HG02884 (cell line): ENCODE measurements at regions not wholly inside any gene's neighbourhood (a gene's known extent, or its start where the extent isn't known, plus 50 kb on each side); places are given as distances from the start of the nearest gene placed in this dataset.
A peak's percentile ranks its signal among the peaks of the same experiment; 100 is the strongest.

ENCODE experiments used
- ATAC-seq: cut with Tn5 transposase; IDR thresholded peaks from one replicate; pipeline ENCODE4 v1.9.1; 2021; ENCODE audit warnings: mild to moderate bottlenecking, moderate library complexity; ENCODE audit not compliant: unreplicated experiment

DNA sequence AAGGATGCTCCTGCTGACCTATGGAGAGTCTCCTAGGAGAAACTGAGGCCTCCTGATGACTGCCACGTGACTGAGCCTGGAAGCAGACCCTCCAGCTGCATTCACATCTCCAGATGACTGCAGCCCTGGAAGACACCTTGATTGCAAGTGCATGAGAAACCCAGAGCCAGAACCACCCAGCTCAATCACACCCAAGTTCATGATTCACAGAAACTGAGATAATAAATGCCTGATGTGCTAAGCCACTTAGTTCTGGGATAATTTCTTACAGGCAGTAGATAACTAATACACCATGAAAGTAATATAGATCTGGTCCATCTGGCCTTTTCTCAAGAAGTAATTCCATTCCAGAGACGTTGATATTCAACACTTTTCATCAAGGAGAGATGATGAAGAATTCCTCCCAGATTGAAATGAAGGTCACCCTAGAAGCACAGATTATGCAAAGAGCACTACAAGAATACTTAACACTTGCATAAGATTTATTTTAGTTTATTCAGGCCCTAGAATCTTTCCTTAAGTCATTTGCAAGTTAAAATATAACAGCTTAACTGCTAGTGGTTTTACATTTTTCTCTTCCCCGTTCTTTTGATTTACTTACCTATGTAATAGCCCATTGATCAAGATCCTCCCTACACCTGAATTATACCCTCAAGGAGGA is 208.2 kb upstream of the INHBA start:
- ATAC-seq: no peak

DNA sequence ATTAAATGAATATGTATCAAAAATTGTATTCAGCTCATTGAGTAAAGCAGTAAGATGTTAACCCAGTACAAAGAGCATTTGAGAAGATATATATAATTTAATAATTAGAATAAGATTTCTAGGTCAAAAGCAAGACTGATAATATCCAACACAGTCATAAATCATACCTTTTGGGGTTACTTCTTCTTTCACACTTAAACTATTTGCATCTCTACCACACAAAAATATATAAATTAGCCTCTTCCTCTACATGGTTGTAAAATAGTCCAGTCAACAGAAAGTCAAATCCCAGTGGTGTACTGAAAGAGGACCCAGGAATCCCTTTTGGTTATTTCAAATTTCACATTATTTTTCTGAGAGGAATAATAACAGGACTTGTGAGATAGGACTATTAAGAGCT is 204.6 kb upstream of the INHBA start:
- no peak for ATAC-seq

DNA sequence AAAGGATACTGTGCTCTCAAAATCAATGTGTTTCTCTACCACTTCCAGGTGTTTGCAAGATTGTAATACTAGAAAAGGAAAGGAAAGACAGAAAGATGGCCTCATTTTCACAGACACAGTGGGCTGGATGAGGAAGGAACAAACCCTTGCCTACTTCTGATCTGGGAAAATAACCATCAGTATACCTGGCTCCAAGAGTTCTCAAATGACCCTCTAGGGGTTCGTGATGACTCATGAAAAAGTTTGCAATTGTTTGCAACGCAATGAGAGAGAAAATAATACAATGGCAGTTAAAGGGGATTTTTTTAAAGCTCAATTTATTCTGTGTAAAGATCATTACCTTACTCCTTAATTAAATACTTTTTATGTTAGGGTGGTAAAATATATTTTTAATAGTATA is 197.6 kb upstream of the INHBA start:
- ATAC-seq: no peak

DNA sequence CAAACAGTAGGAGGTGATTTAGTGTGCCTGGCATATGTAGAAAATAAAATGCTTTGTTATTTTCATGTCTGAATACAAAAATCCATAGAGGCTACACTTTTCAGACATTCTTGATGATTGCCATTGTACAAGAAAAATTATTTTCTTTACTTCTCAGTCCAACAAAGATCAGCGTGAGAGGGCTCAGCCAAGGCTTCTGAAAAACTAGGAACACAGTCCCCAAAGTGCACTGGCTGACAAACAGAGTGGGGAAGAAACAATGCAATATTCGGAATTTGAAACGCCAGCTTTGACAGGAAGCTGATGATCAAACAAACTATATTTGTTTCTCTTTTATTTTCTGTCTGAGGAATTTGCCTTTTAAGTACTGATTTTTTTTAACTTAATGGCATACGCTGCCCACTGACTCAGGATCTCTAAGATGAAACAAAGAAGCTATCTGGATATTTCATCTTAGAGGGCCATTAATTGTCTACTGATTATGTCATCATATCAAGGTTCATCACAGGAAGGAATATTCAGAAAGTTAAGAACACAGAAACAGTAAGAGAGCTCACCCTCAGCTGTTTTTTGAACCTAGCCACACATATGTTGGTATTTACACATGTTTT is 197.0 kb upstream of the INHBA start:
- ATAC-seq: no peak

GRCh38 chr7:41893656-41894055 is 190.8 kb upstream of the INHBA start:
- ATAC-seq: no peak

- no peak for ATAC-seq
These were observed 189.6 kb upstream of the INHBA start for GRCh38 chr7:41892356-41893100.

GRCh38 chr7:41891950-41892349 is 189.1 kb upstream of the INHBA start:
- ATAC-seq: no peak

DNA sequence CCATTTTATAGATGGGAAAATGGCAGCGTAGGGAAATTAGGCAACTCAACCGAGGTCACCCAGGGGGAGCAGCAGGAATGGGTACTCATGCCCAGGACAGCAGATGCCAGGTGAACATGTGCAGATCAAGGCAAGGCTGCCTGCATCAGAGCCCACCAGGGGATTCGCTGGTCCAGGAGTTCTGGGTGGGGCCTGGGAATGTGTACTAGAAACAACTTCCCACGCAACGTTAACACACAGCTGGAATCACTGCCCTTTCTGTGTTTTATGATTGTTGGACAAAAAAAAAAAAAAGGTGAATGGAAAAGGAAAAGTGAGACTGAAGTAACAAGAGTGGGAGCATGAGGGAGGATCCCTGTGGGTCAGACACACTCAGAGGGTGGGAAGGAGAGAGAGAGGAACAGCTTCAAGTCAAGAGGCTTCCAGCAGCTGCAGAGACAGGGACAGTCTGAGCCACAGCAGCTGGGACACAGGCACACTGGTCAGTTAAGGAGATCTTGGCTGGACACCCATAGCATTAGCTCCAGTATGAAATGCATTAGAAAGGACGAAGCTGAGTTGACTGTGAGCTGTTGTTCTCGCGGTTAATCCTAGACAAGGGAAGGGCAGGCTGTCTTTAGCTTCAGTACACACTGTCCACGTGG is 187.9 kb upstream of the INHBA start:
- ATAC-seq: no peak

GRCh38 chr7:41889472-41889871 is 186.6 kb upstream of the INHBA start:
- ATAC-seq: peak; percentile 4

DNA sequence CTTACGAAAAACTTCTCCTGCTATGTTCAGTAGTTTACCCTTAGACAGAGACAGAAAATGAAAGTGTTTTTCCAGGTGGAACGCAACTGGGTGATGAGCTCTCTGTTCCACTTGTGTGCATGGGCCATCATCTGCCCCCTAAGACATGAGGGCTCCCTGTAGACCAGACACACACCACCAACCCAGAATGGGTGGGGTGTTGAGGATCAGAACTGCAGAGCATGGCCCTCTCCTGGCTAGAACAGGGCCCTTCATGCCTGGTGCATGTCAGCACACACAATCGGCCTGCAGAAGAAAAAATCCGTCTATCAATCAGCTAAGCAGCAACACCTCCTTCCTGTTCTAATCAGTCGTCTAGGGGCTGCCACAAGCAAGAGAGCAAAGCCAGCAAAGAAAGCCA is 186.2 kb upstream of the INHBA start:
- peak; percentile 57 for ATAC-seq

DNA sequence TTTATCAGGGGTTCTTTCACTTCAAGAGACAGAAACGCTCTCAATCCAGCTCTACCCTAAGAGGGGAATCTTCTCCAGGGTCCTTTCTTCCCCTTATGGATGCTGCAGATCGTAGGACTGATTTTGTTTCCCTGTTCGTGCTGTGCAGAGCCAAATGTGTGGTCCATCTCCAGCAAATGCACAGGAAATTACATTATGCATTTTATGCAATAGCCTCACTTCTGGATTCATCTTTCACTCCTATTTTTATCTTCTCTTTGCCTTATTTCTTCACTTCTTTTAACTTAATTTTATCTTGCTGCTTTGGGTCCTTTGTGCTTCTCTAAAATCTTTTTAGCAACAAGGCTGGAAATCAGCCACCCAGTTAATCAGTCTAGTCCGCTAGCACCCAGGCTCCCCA is 184.5 kb upstream of the INHBA start:
- no peak for ATAC-seq

DNA sequence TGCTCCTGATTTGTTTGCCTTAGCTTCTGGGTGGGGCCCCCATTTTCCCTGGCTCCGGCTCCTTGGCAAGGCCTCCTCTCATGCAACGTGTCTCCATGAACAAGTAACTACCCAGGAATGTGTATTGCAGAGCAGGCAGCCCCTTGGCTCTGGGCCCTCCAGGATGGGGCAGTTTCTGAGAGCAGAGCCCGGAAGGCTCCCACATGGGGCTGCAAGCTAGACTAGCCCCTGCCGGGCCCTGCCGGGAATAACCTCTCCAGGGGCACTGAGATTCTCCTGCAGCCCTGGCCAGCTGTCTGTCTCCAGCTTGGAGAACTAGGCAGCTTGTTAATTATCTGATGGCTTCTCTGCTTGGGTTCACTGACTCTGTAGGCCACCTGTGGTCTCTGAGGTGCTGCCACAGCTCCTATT is 184.0 kb upstream of the INHBA start:
- ATAC-seq: no peak

DNA sequence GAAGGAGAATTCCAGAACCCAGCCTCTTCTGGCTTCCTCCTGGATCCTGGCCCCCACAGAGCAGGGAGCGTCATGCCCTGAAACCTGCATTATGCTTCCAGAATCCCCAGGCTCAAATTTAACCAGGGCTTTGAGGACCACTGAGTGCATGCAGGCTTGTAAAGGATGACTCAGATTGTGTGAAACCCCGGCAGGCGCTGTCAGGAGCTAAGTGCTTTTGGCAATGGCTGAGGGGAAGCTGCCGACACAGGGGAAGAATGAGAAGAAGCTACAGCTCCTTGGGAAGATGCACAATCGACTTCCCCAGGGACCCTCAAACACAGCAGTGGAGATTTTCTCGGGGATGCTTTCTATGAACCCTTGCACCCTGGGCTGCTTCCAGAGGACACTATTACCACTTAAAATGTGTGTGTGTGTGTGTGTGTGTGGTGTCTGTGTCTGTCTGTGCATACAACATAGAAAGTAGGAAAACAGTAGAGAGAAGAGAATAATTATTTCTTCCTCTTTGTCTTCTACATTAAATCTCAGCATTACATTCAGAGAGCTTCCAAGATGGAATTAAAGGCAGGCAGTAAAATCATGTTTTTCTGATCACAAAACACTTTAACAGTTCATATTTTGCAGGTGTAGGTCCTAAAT is 183.5 kb upstream of the INHBA start:
- ATAC-seq: no peak

- ATAC-seq: no peak
These were observed 182.9 kb upstream of the INHBA start for GRCh38 chr7:41885748-41886147.

DNA sequence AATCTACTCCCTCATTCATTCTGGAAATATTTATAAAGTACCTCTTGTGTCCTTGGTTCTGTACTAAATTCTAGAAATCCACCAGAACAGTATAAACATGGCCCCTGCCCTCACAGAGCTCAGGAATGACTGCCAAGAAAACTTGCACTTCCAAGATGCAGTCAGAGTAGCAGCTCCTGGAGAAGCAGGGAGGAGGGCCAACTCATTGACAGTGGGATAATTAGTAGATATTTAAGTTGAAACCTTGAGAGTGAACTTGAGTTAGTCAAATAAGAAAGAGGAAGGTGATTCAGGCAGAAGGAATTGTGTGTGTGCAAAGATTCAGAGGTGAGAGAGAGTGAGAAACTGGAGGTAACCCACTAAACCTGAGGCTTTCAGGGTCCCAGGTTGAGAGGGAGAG is 182.2 kb upstream of the INHBA start:
- no peak for ATAC-seq

GRCh38 chr7:41882745-41883420 is 180.0 kb upstream of the INHBA start:
- ATAC-seq: peak; percentile 19

GRCh38 chr7:41882256-41882655 is 179.4 kb upstream of the INHBA start:
- ATAC-seq: no peak

GRCh38 chr7:41881331-41882130 is 178.6 kb upstream of the INHBA start:
- peak; percentile 96 for ATAC-seq

DNA sequence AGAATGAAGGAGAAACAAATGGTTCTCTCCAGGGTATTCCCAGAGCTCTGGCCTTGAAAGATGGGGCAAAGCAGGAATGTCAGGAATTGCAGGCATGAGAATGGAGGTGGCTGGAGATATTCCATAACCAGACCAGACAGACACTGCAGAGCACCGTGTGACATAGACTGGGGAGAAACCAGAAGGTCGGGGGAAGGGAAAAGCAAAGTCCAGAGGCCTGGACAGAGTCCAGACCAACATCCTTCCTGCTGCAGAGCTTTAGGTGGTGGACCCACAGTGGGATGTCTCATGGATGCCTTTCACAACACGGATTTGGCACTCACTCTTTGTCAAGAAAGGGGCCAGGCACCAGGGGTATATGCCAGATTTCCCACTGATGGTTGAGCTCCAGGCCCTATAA is 177.2 kb upstream of the INHBA start:
- no peak for ATAC-seq

DNA sequence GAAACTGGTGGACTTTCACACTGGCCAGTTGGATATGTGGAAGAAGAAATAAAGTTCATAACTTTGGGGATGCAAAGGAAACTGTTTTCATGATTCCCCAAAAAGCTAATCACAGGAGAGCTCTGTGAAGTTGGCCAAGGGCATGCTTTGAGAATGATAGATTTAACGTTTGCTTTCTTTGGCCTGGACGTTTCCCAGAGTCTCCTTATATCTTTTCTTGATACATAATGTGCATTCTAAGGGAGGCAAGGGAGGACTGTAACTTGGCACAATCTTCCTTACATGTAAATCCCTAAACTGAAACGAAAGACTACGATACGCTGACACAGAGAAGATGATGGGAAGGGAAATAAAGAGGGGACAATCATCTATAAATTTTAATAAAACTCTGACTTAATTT is 176.5 kb upstream of the INHBA start:
- no peak for ATAC-seq
